ENCODE measurements at regions not wholly inside any gene's neighbourhood (a gene's known extent, or its start where the extent isn't known, plus 50 kb on each side); places are given as distances from the start of the nearest gene placed in this dataset.
"Not testable (repeated sequence)": the region's sequence is repeated elsewhere in the genome, so short reads cannot be mapped to it uniquely, and the experiment has no call there.

DNA sequence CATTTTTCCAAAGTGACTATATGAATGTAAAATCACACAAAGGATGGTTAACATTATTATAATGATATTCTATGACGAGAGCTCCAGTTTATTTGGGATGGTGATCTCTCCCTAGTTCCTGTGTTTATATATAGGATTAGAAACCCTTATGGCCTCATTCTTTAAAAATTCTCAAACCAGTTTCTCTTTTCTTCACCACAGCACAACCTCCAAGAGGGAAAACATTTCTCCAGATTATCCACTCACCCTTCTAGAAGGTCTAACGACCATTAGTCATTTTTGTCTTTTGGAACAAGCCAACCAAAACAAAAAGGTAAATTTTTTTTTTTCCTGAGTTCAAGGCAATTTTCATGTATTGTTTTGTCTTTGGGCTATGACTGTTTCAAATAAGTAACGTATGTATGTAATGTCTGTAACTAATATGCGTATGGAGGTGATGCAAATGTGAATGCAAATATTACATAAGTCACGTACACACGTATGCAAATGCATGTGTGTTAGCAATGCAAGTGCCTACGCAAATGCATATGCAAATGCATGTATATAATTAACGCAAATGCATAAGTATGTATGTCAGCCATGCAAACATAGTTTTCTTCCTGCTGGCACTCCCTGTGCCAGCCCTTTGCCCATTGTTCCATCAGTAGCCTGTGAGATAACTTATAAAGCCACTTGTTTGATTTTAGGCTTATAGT, 72.5 kb upstream of the MORC3 start:
- DNase-seq, result no peak

DNA sequence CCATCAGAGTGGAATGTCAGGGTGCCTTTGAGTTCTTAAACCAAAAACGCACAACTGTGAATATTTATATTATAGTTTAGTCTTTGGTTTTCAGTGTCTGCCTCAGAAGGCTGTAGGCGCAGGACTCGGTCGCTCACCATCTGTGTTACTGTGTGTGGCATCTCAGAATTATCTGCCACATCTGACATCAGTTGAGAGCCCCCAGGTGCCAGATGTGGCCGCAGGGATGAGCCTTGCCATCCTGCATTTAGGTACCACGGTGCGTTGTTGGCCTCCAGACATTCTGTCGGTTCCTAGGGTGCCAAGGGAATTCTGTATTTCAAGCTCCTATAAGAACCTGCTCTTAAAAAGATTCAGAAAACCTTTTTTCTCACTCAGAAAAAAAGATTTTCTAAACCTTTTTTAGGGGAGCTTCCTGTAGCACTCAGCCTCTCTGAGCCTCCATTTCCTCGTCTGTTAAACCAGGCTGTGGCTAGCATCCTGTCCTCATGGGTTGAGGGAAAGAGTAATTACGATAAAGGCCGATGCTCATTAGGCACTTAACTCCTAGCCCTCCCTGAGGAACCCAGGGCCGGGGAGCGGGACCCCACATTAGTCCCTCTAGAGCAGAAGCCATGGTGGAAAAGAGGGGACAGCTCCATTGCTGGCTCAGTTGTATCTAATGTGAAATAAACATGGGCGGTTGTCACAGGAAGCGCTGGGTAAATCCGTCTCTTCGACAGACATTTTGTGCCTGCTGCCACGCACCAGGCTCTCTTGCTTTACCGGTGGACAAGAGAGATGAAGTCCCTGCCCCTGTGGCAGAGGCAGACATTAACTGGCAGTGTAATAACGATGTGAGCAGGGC, 70.2 kb upstream of the MORC3 start:
- no peak for DNase-seq

GRCh38 chr21:36250423-36251075, 69.4 kb upstream of the MORC3 start:
- no peak for DNase-seq

DNA sequence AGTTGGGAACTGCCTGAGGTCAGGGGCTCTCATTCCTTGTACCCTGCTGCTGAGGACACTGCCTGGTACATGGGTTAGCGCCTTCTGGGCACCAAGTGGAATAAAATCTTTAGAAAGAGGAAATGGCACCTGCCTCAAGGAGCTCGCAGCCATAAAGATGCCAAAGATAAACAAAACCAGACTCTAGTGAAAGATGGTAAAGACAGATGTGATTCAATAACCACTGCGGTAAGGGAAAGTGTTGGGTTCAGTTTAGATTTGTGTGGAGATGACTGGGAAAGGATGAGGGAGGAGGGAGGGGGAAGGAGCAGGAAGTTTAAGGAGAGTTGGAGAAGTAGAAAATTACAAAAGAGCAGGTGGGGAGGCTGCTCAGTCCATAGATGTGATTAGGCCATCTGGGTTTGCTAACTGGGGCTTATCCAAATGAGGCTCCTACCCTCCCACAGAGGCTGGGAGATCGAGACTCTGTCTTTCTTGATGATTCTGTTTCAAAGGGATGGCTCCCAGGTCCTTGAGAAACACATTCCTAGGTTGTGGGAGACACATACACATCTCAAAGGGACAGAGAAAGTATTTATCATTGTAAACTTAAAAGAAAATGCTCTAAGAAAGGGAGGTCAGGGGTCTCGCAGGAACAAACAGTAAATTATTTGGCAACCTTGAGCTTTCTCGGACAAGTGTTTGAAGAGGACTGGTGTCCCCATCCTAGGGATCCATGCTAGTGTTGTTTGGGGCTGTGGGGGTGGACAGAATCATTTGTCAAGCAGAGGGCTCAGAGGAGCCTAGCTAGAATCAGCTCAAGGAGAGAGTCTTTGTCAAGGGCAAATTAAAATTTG, 65.7 kb upstream of the MORC3 start:
- DNase-seq, result no peak

DNA sequence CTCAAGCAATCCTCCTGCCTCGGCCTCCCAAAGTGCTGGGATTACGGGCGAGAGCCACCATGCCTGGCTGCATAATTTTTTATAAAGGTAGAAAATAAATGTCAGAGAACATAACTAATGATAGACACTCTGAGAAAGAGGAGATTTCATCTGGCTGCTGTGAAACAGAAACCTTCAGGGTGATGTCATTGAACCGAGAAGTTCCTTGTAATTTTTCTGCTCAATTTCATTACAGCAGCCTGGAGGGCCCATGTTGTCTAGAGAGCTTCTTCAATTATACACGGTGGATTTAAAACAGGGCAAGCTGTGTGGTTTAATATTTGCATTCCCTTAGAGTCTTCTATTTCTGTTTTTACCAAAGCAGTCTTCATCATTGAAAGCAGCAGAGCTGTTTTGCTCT, 64.3 kb upstream of the MORC3 start:
- no peak for DNase-seq

GRCh38 chr21:36257657-36258056, 62.3 kb upstream of the MORC3 start:
- no peak for DNase-seq

DNA sequence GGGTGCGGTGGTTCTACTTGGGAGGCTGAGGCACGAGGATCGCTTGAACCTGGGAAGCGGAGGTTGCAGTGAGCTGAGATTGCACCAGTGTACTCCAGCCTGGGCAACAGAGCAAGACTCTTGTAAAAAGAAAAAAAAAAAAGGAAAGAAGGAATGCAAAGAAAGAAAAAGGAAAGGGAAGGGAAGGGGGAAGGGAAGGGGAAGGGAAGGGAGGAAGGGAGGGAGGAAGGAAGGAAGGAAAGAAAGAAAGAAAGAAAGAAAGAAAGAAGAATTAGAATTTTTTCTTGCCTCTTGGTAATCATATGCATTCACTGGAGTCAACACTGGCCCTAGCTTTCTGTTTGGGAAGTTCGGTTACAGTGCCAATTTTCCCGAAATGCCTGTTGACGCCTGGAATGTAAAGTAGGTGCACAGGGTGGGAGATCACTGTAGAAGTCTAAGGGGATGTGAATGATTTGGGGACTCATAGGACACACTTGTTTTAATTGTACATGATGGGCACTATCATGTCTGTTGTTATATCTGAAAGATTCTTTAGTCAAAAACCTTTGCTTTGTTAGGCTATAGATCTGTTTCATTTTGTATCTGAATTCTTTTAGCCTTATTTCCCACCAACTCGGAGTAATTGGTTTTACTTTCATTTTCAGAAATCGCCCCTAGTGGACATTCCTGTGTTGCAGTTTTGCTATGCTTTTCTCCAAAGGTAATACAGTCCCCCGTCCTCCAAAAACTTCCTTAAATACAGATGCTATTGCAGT, 59.8 kb upstream of the MORC3 start:
- no peak for DNase-seq

DNA sequence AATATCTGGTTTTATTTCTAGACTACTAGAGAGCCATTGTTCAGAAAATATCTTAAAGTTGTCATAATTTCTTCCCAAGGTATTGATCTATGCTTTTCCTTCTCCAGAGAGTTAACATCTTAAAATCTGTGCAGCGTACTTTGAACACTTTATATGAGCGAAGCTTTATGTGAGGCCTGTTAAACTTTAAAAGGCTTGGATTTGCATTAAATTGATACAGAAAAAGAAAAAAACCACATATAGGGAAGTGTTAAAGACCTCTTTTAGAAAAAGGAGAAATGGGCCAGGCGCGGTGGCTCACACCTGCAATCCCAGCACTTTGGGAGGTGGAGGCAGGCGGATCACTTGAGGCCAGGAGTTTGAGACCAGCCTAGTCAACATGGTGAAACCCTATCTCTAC, 59.2 kb upstream of the MORC3 start:
- no peak for DNase-seq

GRCh38 chr21:36261459-36261858, 58.5 kb upstream of the MORC3 start:
- no peak for DNase-seq

- no peak for DNase-seq
Observed at GRCh38 chr21:36263797-36264196, 56.2 kb upstream of the MORC3 start.

DNA sequence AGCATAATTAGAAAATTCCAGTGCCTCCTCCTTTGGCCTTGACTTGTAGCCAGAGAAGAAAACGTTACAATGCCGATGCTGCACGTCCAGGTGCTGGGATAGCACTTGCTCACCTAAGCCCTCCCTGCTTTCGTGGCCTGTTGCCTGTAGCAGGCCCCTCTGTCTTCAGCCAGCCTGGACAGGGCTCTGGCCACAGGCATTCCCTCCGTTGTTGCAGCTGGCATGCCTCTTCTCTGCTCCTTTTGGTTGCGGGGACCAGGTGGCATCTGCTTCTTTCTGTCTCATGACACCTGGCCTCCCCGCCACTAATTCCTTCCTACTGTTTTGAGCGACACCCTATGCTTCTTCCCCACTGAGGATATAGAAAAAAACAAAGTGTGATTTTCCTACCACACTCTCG, 54.6 kb upstream of the MORC3 start:
- DNase-seq, result no peak

GRCh38 chr21:36267828-36268227, 52.2 kb upstream of the MORC3 start:
- DNase-seq, result not testable (repeated sequence)

- DNase-seq, result not testable (repeated sequence)
Observed at GRCh38 chr21:36268264-36268663, 51.7 kb upstream of the MORC3 start.

All from activated T-cell treated with anti-CD3 and anti-CD28 coated beads, Interleukin-2, amount 50 U/mL, for 1 hour (primary cell).